IMR-90 (cell line): ENCODE measurements at regions not wholly inside any gene's neighbourhood (a gene's known extent, or its start where the extent isn't known, plus 50 kb on each side); places are given as distances from the start of the nearest gene placed in this dataset.

ENCODE experiments used
- ATAC-seq: fragments of 200-7000 bp; cut with Tn5 transposase; 2 replicates; pipeline ENCODE4 v1.9.1; 2020; ENCODE audit warnings: low read depth, mild to moderate bottlenecking, moderate library complexity
- BruUV-seq: library from RNA; stranded (reverse); fragments of 400-500 nt; replicated peaks from 2 replicates; lab custom pipeline; 2021; lab: Mats Ljungman, UMichigan
- CTCF ChIA-PET: fragments of 300-600 bp; formaldehyde crosslinking; extraction: SDS; loops from one replicate; lab custom pipeline; 2021; ENCODE audit warnings: antibody characterized with exemption; lab: Yijun Ruan, JAX
- POLR2A ChIA-PET: fragments of 300-600 bp; sonication (Branson Sonifier 250); formaldehyde crosslinking; loops from one replicate; lab custom pipeline; 2022; ENCODE audit warnings: antibody characterized with exemption; ENCODE audit not compliant: unreplicated experiment; lab: Charles Lee
- DNase-seq: peaks from one replicate; pipeline ENCODE4 v3.0.0; 2013
- H2AFZ ChIP-seq: replicated peaks from 2 replicates; pipeline ENCODE3; 2013; ENCODE audit warnings: low read length, mild to moderate bottlenecking; ENCODE audit not compliant: poor library complexity
- H2AK5ac ChIP-seq: 2 replicates; pipeline ENCODE4 v1.6.1; 2013; ENCODE audit warnings: low read depth, low read length, inconsistent platforms
- H2AK9ac ChIP-seq: replicated peaks from 2 replicates; pipeline ENCODE3; 2013; ENCODE audit warnings: mild to moderate bottlenecking, low read depth, low read length, moderate library complexity; ENCODE audit not compliant: poor library complexity
- H2BK120ac ChIP-seq: 2 replicates; pipeline ENCODE4 v1.6.1; 2013; ENCODE audit warnings: low read depth, low read length, inconsistent platforms
- H2BK15ac ChIP-seq: 3 replicates; pipeline ENCODE4 v1.6.1; 2013; ENCODE audit warnings: low read depth, low read length, inconsistent platforms
- H2BK20ac ChIP-seq: 2 replicates; pipeline ENCODE4 v1.6.1; 2013; ENCODE audit warnings: low read depth, mild to moderate bottlenecking, inconsistent platforms, low read length, moderate library complexity
- H2BK5ac ChIP-seq: 2 replicates; pipeline ENCODE4 v1.6.1; 2013; ENCODE audit warnings: mild to moderate bottlenecking, low read depth, low read length, inconsistent platforms; ENCODE audit not compliant: poor library complexity, severe bottlenecking
- H3K14ac ChIP-seq: replicated peaks from 2 replicates; pipeline ENCODE4 v1.6.1; 2013; ENCODE audit warnings: low read depth, low read length, inconsistent platforms
- H3K18ac ChIP-seq: 2 replicates; pipeline ENCODE4 v1.6.1; 2013; ENCODE audit warnings: low read depth, low read length, control low read depth
- H3K23ac ChIP-seq: 2 replicates; pipeline ENCODE4 v1.6.1; 2013; ENCODE audit warnings: low read depth, low read length, inconsistent platforms
- H3K27ac ChIP-seq: 2 replicates; pipeline ENCODE4 v1.5.1; 2013; ENCODE audit warnings: mild to moderate bottlenecking, control low read depth, low read length; ENCODE audit not compliant: insufficient read depth
- H3K27me3 ChIP-seq: 2 replicates; pipeline ENCODE4 v1.6.1; 2013; ENCODE audit warnings: low read length; ENCODE audit not compliant: control insufficient read depth, insufficient read depth
- H3K36me3 ChIP-seq: 2 replicates; pipeline ENCODE4 v1.6.1; 2013; ENCODE audit warnings: low read length, mixed read lengths; ENCODE audit not compliant: control insufficient read depth, insufficient read depth
- H3K4ac ChIP-seq: 2 replicates; pipeline ENCODE4 v1.6.1; 2013; ENCODE audit warnings: low read depth, low read length, inconsistent platforms
- H3K4me1 ChIP-seq: 2 replicates; pipeline ENCODE4 v1.6.1; 2013; ENCODE audit warnings: low read length, mixed read lengths; ENCODE audit not compliant: control insufficient read depth, insufficient read depth
- H3K4me2 ChIP-seq: 2 replicates; pipeline ENCODE4 v1.6.1; 2013; ENCODE audit warnings: low read depth, mild to moderate bottlenecking, control low read depth, low read length, moderate library complexity
- H3K4me3 ChIP-seq: 2 replicates; pipeline ENCODE4 v1.5.1; 2013; ENCODE audit warnings: low read depth, mild to moderate bottlenecking, control low read depth, low read length, moderate library complexity; ENCODE audit not compliant: insufficient read depth
- H3K56ac ChIP-seq: 2 replicates; pipeline ENCODE4 v1.6.1; 2013; ENCODE audit warnings: low read length, inconsistent platforms; ENCODE audit not compliant: insufficient read depth; ENCODE audit errors: extremely low read depth
- H3K79me1 ChIP-seq, 2 experiments: 2 replicates each; pipeline ENCODE4 v1.6.1; 2013; ENCODE audit warnings: low read length in 2 of 2, inconsistent platforms in 1 of 2, low read depth in 1 of 2
- H3K9ac ChIP-seq: 2 replicates; pipeline ENCODE4 v1.6.1; 2013; ENCODE audit warnings: low read depth, low read length, control low read depth
- H3K9me1 ChIP-seq: 2 replicates; pipeline ENCODE4 v1.6.1; 2013; ENCODE audit warnings: low read length, inconsistent platforms; ENCODE audit not compliant: insufficient read depth
- H3K9me3 ChIP-seq: 2 replicates; pipeline ENCODE4 v1.6.1; 2013; ENCODE audit warnings: low read length; ENCODE audit not compliant: control insufficient read depth, insufficient read depth
- H4K20me1 ChIP-seq: 2 replicates; pipeline ENCODE4 v1.6.1; 2013; ENCODE audit warnings: low read length, inconsistent platforms; ENCODE audit not compliant: insufficient read depth
- H4K5ac ChIP-seq: 2 replicates; pipeline ENCODE4 v1.6.1; 2013; ENCODE audit warnings: mild to moderate bottlenecking, low read depth, low read length, control low read depth
- H4K8ac ChIP-seq, 2 experiments: 2 replicates each; pipeline ENCODE4 v1.6.1; 2013; ENCODE audit warnings: low read depth in 2 of 2, low read length in 2 of 2, control low read depth in 1 of 2, inconsistent platforms in 1 of 2
- H4K91ac ChIP-seq: 2 replicates; pipeline ENCODE4 v1.6.1; 2013; ENCODE audit warnings: low read depth, low read length, inconsistent platforms; ENCODE audit not compliant: insufficient read depth
- MAFK ChIP-seq: IDR thresholded peaks from 2 replicates; pipeline ENCODE4 v1.6.1; 2012; ENCODE audit warnings: low read depth, low read length, improper control_type of control experiment
- RCOR1 ChIP-seq: IDR thresholded peaks from 2 replicates; pipeline ENCODE4 v1.6.1; 2012; ENCODE audit warnings: mild to moderate bottlenecking, low read length, improper control_type of control experiment; ENCODE audit not compliant: insufficient replicate concordance
- SMC3 ChIP-seq: fragments of 150-350 bp; IDR thresholded peaks from 2 replicates; pipeline ENCODE4 v1.6.1; 2016; ENCODE audit warnings: low read depth, mild to moderate bottlenecking, antibody characterized with exemption, low read length, moderate library complexity
- WGBS, 2 experiments: methylation state at CpG; one replicate each; pipeline versions ENCODE4 v1.1.5 to v1.1.7; 2013; ENCODE audit warnings: missing lambda C conversion rate in 2 of 2; ENCODE audit not compliant: insufficient read length in 1 of 2; ENCODE audit errors: extremely low coverage in 2 of 2; 5-methylcytosine and 5-hydroxymethylcytosine counted together
- dilution Hi-C: fragments of 300-500 bp; cut with HindIII; formaldehyde crosslinking; loops from one replicate; pipeline ENCODE4 v1.14.3; 2018; ENCODE audit warnings: low sequenced_read_pairs; ENCODE audit not compliant: unreplicated experiment
- in situ Hi-C: fragments of 300-500 bp; cut with MboI; formaldehyde crosslinking; loops from 3 replicates; pipeline ENCODE4 v1.14.3; 2019; ENCODE audit warnings: low sequenced_read_pairs, inconsistent platforms, mixed read lengths
- intact Hi-C: fragments of 100-400 bp; cut with micrococcal nuclease; formaldehyde crosslinking; loops from 2 replicates; pipeline ENCODE4 v1.10.0; 2022

DNA sequence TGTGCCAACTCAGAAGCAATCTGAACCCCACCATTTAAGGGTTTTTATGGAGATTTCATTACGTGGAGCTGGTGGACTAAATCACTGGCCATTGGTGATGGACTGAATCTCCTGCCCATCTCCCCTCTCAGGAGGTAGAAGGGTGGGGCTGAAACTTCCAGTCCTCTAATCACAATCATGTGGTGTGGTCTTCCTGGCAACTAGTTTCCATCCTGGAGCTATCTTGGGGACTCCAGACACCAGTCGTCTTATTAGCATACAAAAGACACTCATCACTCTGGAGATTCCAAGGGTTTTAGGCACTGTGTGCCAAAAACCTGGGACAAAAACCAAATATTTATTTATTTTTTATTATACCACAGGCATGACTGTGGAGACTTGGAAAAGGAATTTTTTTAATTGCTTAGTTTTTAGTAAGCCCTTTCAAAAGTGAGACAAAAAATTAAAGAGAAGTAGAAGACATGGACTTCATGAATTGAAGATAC is 203.6 kb downstream of the WNT5A start:
- peaks cover 21% of the 10 kb centered on the region for H3K4me1 ChIP-seq
- no peak overlapping the region for H3K4me2 ChIP-seq
- peak overlapping the region; percentile 49 for H3K4ac ChIP-seq
- peak overlapping the region; percentile 19; the same call in 2 of the 3 replicates for H2BK15ac ChIP-seq
- peak overlapping the region; percentile 49 for H2AK5ac ChIP-seq
- ATAC-seq, result no peak
- H3K14ac ChIP-seq, result peak overlapping the region; percentile 38
- no peak overlapping the region for H3K4me3 ChIP-seq
- H3K56ac ChIP-seq, result no peak overlapping the region
- POLR2A ChIA-PET, result no interaction called here
- peaks cover 13% of the 10 kb centered on the region for H3K9me1 ChIP-seq
- no peaks in the 10 kb centered on the region for H3K36me3 ChIP-seq
- peak overlapping the region; percentile 85 for H2BK120ac ChIP-seq
- peak overlapping the region; percentile 22 to 67; a peak in 2 of 4 replicates for H4K8ac ChIP-seq
- H4K20me1 ChIP-seq, result no peaks in the 10 kb centered on the region
- peak overlapping the region; percentile 75 for H3K18ac ChIP-seq
- H3K27ac ChIP-seq, result no peak overlapping the region
- in situ Hi-C loops (no loop called here), dilution Hi-C loops (no loop called here), intact Hi-C loops (no loop called here)
- H3K9ac ChIP-seq, result no peak overlapping the region
- H2AK9ac ChIP-seq, result no peak overlapping the region
- no peaks in the 10 kb centered on the region for H3K79me1 ChIP-seq
- WGBS, 2 experiments, result no CpG with 5 or more reads among the region's 2 CpGs
- peak overlapping the region; percentile 35; the same call in 1 of the 2 replicates for H3K23ac ChIP-seq
- CTCF ChIA-PET, result interaction anchor here (1.0 kb wide), 1 partner anchor 11 kb away, joined by 3 read pairs; no protein-coding TSS in a partner anchor
- peak overlapping the region; percentile 18 for H2BK5ac ChIP-seq
- no peaks in the 10 kb centered on the region for H3K27me3 ChIP-seq
- peak overlapping the region; percentile 78; the same call in 1 of the 2 replicates for H4K5ac ChIP-seq
- DNase-seq, result no peak
- H2AFZ ChIP-seq, result peak overlapping the region; percentile 47
- no peaks in the 10 kb centered on the region for H3K9me3 ChIP-seq
- BruUV-seq, result no TSS peak
- no peak for TF ChIP-seq SMC3
- no peak for TF ChIP-seq MAFK
- TF ChIP-seq RCOR1, result no peak
- peak overlapping the region; percentile 82 for H2BK20ac ChIP-seq
- peak overlapping the region; percentile 50 for H4K91ac ChIP-seq
